CD4-positive, CD25-positive, alpha-beta regulatory T cell (primary cell): ENCODE measurements at regions not wholly inside any gene's neighbourhood (a gene's known extent, or its start where the extent isn't known, plus 50 kb on each side); places are given as distances from the start of the nearest gene placed in this dataset.

Source experiments
- ATAC-seq, 2 donors: fragments of 150-1000 bp; cut with Tn5 transposase; one replicate each; pipeline ENCODE4 v1.10.0; 2021; ENCODE audit warnings: low read depth in 2 of 2, moderate number of reproducible peaks in 2 of 2, moderate library complexity in 1 of 2
- DNase-seq, 3 donors: peaks; one replicate each; pipeline versions ENCODE4 v3.0.0 to v3.0.0-alpha.2; 2012 to 2022; ENCODE audit warnings: mixed read lengths in 1 of 3
- H3K27ac ChIP-seq: one replicate; pipeline ENCODE4 v1.7.0; 2013; ENCODE audit warnings: mild to moderate bottlenecking, low read length; ENCODE audit not compliant: insufficient read depth, poor library complexity, severe bottlenecking
- H3K27me3 ChIP-seq: one replicate; pipeline ENCODE4 v1.7.0; 2013; ENCODE audit warnings: low read length; ENCODE audit not compliant: control insufficient read depth, insufficient read depth
- H3K36me3 ChIP-seq: one replicate; pipeline ENCODE4 v1.7.0; 2013; ENCODE audit warnings: mild to moderate bottlenecking, low read length, moderate library complexity; ENCODE audit not compliant: control insufficient read depth, insufficient read depth
- H3K4me1 ChIP-seq: 2 replicates; pipeline ENCODE4 v1.7.0; 2013; ENCODE audit warnings: mild to moderate bottlenecking, low read length; ENCODE audit not compliant: insufficient read depth, control insufficient read depth, poor library complexity, severe bottlenecking
- H3K4me3 ChIP-seq: one replicate; pipeline ENCODE4 v1.7.0; 2013; ENCODE audit warnings: low read depth, mild to moderate bottlenecking, low read length, moderate library complexity
- H3K9me3 ChIP-seq, 2 experiments: 1 replicate in 1 of 2; 2 replicates in 1 of 2; pipeline ENCODE4 v1.7.0; 2013; ENCODE audit warnings: low read length in 2 of 2, mild to moderate bottlenecking in 1 of 2, moderate library complexity in 1 of 2; ENCODE audit not compliant: control insufficient read depth in 2 of 2
- H3K27ac Mint-ChIP-seq, 3 donors: one replicate each; pipeline ENCODE4 v1.8.0; 2020 to 2022; ENCODE audit warnings: mild to moderate bottlenecking in 3 of 3, mixed read lengths in 3 of 3, moderate library complexity in 2 of 3
- H3K27me3 Mint-ChIP-seq: one replicate; pipeline ENCODE4 v1.8.0; 2022; ENCODE audit warnings: mild to moderate bottlenecking, mixed read lengths
- H3K36me3 Mint-ChIP-seq: one replicate; pipeline ENCODE4 v1.8.0; 2020; ENCODE audit warnings: mixed read lengths
- H3K4me1 Mint-ChIP-seq, 4 donors: one replicate each; pipeline ENCODE4 v1.8.0; 2020 to 2022; ENCODE audit warnings: mixed read lengths in 4 of 4, mild to moderate bottlenecking in 1 of 4
- H3K4me3 Mint-ChIP-seq, 4 donors: one replicate each; pipeline ENCODE4 v1.8.0; 2020 to 2022; ENCODE audit warnings: mild to moderate bottlenecking in 4 of 4, mixed read lengths in 4 of 4, moderate library complexity in 3 of 4
- H3K9me3 Mint-ChIP-seq, 7 donors: one replicate each; pipeline ENCODE4 v1.8.0; 2020 to 2022; ENCODE audit warnings: mixed read lengths in 7 of 7, mild to moderate bottlenecking in 3 of 7, moderate library complexity in 2 of 7

GRCh38 chr12:70190262-70191010, 52.8 kb upstream of the CNOT2 start:
- ATAC-seq, result no peak

More at GRCh38 chr12:70190262-70191010, 52.8 kb upstream of the CNOT2 start:
- H3K9me3 Mint-ChIP-seq, result no peaks in the 10 kb centered on the region
- Histone ChIP-seq H3K9me3 (no peaks in the 10 kb centered on the region), H3K4me1 (no peaks in the 10 kb centered on the region), H3K27ac (no peak overlapping the region), H3K27me3 (no peaks in the 10 kb centered on the region), H3K4me3 (no peak overlapping the region), H3K36me3 (no peaks in the 10 kb centered on the region)
- H3K4me3 Mint-ChIP-seq, result no peak overlapping the region
- H3K36me3 Mint-ChIP-seq, result no peaks in the 10 kb centered on the region
- H3K27me3 Mint-ChIP-seq, result peaks cover 5% of the 10 kb centered on the region
- no peak overlapping the region for H3K27ac Mint-ChIP-seq
- no peak for DNase-seq
- H3K4me1 Mint-ChIP-seq, result no peaks in the 10 kb centered on the region
